H54 (cell line): ENCODE measurements at regions not wholly inside any gene's neighbourhood (a gene's known extent, or its start where the extent isn't known, plus 50 kb on each side); places are given as distances from the start of the nearest gene placed in this dataset.
"Not testable (repeated sequence)": the region's sequence is repeated elsewhere in the genome, so short reads cannot be mapped to it uniquely, and the experiment has no call there.

Source experiments
- DNase-seq: peaks from one replicate; pipeline ENCODE4 v3.0.0; 2011; ENCODE audit warnings: low spot score, mixed read lengths; ENCODE audit not compliant: insufficient read length
- FAIRE-seq: peaks from 3 replicates; lab custom pipeline; 2011; peaks lifted over from hg19 to GRCh38; lab: Jason Lieb, UNC

GRCh38 chr11:71712350-71712749 lies 120.7 kb upstream of the DEFB108B start:
- not testable (repeated sequence) for FAIRE-seq, DNase-seq

DNA sequence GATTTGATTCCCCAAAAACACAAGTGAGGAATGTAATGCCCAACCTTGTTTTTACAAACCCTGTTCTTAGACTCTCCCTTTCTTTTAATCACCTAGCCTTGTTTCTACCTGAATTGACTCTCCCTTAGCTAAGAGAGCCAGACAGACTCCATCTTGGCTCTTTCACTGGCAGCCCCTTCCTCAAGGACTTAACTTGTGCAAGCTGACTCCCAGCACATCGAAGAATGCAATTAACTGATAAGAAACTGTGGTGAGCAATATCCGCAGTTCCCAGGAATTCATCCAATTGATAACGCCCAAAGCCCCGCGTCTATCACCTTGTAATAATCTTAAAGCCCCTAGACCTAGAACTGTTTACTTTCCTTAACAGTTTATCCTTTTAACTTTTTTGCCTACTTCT lies 120.2 kb upstream of the DEFB108B start:
- FAIRE-seq, DNase-seq: not testable (repeated sequence)

DNA sequence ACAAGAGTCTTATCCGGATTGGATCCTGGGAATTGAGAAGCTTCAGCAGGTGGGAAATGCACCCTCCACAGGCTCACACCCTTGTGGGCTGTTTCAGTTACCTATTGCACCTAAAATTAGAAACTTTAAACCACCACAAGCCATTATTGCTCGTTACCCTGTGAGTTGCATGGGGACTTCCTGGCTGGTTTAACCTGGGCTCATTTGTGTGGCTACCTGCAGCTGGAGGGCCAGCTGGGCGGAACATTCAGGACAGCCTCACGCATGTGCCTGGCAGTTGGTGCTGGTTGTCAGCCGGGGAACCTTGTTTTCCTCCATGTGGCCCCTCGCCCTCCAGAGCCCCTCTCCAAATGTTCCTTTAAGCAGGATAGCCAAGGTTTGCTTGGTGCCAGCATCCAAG lies 118.5 kb upstream of the DEFB108B start:
- FAIRE-seq, DNase-seq: not testable (repeated sequence)

GRCh38 chr11:71721840-71722239 lies 111.2 kb upstream of the DEFB108B start:
- not testable (repeated sequence) for FAIRE-seq, DNase-seq

GRCh38 chr11:71723991-71724390 lies 109.0 kb upstream of the DEFB108B start:
- not testable (repeated sequence) for FAIRE-seq, DNase-seq

DNA sequence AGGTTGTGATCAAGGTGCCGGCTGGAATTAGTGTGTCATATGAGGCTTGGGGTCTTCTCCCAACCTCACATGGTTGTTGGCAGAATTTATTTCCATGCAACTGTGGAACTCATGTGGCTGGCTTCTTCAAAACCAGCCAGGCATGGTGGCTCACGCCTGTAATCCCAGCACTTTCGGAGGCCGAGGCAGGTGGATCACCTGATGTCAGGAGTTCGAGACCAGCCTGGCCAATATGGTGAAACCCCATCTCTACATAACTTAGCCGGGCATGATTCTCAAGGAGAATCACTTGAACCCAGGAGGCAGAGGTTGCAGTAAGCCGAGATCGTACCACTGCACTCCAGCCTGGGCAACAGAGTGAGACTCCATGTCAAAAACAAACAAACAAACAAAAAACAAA lies 102.3 kb upstream of the DEFB108B start:
- DNase-seq, FAIRE-seq: not testable (repeated sequence)

DNA sequence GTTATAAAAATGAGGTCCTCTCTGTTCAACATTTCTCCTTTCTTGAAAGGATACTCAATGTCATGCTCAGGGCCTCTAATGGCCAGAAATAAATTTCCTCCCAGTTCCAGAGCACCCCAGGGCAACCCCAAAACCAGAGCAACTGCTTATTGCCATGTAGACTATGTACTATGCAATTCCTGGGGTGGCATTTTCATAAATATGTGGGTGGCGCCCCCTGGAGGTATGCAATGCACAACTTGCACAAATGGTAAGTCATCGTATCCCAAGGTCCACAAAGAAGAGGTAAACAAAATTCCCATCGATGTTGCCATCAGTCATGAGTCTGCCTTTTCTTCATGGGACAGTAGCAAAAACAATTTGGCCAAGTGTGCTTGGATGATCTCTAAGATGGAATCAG lies 98.6 kb upstream of the DEFB108B start:
- FAIRE-seq, DNase-seq: not testable (repeated sequence)

- not testable (repeated sequence) for DNase-seq, FAIRE-seq
Measured at GRCh38 chr11:71738317-71738716, 94.7 kb upstream of the DEFB108B start.

- not testable (repeated sequence) for DNase-seq, FAIRE-seq
Measured at GRCh38 chr11:71743385-71743784, 89.6 kb upstream of the DEFB108B start.

GRCh38 chr11:71745656-71746055 lies 87.3 kb upstream of the DEFB108B start:
- not testable (repeated sequence) for FAIRE-seq, DNase-seq

DNA sequence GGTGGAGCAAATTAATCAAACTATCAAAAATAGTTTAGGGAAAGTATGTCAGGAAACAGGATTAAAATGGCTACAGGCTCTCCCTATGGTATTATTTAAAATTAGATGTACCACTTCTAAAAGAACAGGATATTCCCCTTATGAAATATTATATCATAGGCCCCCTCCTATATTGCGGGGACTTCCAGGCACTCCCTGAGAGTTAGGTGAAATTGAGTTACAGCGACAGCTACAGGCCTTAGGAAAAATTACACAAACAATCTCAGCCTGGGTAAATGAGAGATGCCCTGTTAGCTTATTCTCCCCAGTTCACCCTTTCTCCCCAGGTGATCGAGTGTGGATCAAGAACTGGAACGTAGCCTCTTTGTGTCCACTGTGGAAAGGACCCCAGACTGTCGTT lies 86.7 kb upstream of the DEFB108B start:
- DNase-seq, FAIRE-seq: not testable (repeated sequence)

GRCh38 chr11:71748965-71749620 lies 83.9 kb upstream of the DEFB108B start:
- not testable (repeated sequence) for FAIRE-seq, DNase-seq

DNA sequence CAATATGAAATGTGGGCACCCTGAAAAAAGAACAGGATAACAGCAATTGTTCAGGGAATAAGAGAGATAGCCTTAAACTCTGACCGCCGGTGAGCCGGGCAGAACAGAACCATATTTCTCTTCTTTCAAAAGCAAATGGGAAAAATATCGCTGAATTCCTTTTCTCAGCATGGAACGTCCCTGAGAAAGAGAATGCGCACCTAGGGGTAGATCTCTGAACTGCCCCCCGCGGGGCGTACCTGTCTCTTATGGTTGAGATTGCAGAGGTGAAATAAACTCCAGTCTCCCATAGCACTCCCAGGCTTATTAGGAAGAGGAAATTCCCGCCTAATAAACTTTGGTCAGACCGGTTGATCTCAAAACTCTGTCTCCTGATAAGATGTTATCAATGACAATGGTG lies 82.1 kb upstream of the DEFB108B start:
- FAIRE-seq, DNase-seq: not testable (repeated sequence)

DNA sequence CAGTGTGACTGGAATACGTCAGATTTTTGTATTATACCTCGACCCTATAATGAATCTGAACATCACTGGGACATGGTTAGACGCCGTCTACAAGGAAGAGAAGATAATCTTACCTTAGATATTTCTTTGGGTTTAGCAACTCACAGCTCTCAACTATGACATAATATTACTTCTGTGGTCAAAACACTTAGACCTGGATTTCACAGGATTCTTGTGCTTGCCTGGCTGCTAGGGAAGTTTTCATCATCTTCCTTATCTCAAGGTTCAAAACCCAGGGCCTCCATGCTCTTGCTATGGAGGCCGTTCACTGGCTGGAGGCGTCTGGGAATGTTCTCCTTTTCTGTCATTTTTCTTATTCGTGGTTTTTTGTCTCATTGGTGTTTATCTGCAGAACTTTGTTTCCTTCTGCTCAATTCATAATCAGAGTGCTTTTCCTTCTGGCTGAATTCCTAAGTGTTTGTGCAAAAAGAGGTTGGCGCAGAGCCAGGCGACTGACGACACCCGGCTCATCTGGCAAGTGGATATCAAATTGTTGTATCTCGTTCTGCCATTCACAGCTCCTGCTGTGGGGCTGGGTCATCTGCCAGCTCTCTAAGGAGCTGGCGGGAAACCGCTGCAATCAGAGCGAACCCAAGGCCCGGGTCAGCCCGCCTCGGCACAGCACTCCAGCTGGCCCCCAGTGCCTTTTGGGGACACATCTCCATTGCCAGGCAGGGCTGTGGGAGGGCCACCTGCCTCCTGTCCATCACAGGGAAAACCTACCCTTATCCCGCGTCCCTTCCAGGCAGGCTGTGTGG lies 68.1 kb upstream of the DEFB108B start:
- FAIRE-seq, DNase-seq: not testable (repeated sequence)

DNA sequence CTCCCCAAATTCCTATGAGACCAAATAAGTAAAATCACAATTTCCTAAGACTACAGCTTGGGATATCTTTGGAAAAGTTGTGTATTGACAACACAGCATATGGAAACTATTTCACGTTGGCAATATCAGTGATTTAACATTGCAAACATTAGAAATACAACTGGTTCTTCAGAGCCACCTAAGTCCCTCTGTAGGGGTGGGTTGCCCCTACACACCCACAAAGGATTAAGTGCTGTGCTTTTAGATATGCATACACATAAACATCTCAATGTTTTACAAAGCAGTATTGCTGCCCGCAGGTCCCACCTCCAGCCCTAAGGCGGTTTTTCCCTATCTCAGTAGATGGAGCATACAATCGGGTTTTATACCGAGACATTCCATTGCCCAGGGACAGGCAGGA lies 66.0 kb upstream of the DEFB108B start:
- DNase-seq, FAIRE-seq: not testable (repeated sequence)

DNA sequence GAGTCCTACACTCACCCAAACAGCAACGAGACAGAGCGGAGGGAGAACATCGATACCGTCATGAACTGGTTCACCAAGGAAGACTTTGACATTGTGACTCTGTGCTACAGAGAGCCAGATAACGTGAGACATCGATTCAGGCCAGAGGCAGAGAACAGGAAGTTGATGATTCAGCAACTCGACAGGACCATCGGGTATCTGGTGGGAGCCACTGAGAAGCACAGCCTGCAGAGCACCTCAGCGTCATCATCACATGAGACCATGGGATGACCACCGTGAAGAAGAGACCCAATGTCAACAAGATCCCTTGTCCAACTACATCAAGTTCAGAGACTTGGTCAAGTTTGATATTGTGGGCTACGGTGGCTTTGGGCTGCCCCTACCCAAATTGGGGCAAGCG lies 60.8 kb upstream of the DEFB108B start:
- FAIRE-seq, DNase-seq: not testable (repeated sequence)
